HCT116 (cell line): ENCODE measurements at regions not wholly inside any gene's neighbourhood (a gene's known extent, or its start where the extent isn't known, plus 50 kb on each side); places are given as distances from the start of the nearest gene placed in this dataset.

Source experiments
- ATAC-seq: fragments of 200-7000 bp; cut with Tn5 transposase; 2 replicates; pipeline ENCODE4 v1.9.1; 2020; ENCODE audit warnings: mild to moderate bottlenecking, moderate library complexity
- BruUV-seq: library from RNA; stranded (reverse); fragments of 400-500 nt; replicated peaks from 2 replicates; lab custom pipeline; 2021; lab: Mats Ljungman, UMichigan
- CTCF ChIA-PET: fragments of 300-600 bp; sonication (Branson Sonifier 250); formaldehyde crosslinking; loops from one replicate; lab custom pipeline; 2021; ENCODE audit warnings: antibody characterized with exemption; lab: Charles Lee
- POLR2A ChIA-PET: fragments of 300-600, 350-600 bp; sonication (Branson Sonifier 250); formaldehyde crosslinking; loops from one replicate; lab custom pipeline; 2021; ENCODE audit warnings: antibody characterized with exemption; lab: Charles Lee
- RAD21 ChIA-PET, 2 experiments: fragments of 300-600 bp; sonication (Branson Sonifier 250); formaldehyde crosslinking; loops; one replicate each; lab custom pipeline; 2023; ENCODE audit warnings: low total read pairs in 2 of 2; ENCODE audit not compliant: uncharacterized antibody in 2 of 2, unreplicated experiment in 2 of 2, low non-redundant PET in 1 of 2; lab: Charles Lee
- DNase-seq: peaks from one replicate; pipeline ENCODE4 v3.0.0-alpha.2; 2010; ENCODE audit warnings: low read depth, low spot score
- H2AFZ ChIP-seq: fragments of 200-600 bp; shearing (Covaris generic), sonication (generic); 2 replicates; pipeline ENCODE4 v1.6.1; 2017; ENCODE audit warnings: low read depth, mixed run types, mixed read lengths, antibody characterized with exemption, low read length; ENCODE audit not compliant: poor library complexity, severe bottlenecking
- H3K27ac ChIP-seq: 2 replicates; pipeline ENCODE4 v1.5.1; 2012; ENCODE audit warnings: low read depth, low read length
- H3K27me3 ChIP-seq: fragments of 200-600 bp; sonication (generic); 2 replicates; pipeline ENCODE4 v1.6.1; 2016; ENCODE audit warnings: mixed run types, low read length, mixed read lengths; ENCODE audit not compliant: insufficient read depth
- H3K36me3 ChIP-seq, 2 experiments: fragments of 200-500 bp in 1 of 2; fragments of 200-600 bp in 1 of 2; sonication (Bioruptor generic) in 1 of 2; sonication (generic) in 1 of 2; 2 replicates each; pipeline versions ENCODE4 v1.5.1 to v1.6.1; 2014 to 2016; ENCODE audit warnings: low read length in 2 of 2, inconsistent platforms in 1 of 2, mixed read lengths in 1 of 2, mixed run types in 1 of 2; ENCODE audit not compliant: insufficient read depth in 2 of 2, control insufficient read depth in 1 of 2
- H3K4me1 ChIP-seq, 2 experiments: fragments of 200-600 bp in 1 of 2; sonication (generic) in 1 of 2; 2 replicates each; pipeline versions ENCODE4 v1.5.1 to v1.6.1; 2012 to 2017; ENCODE audit warnings: low read length in 2 of 2, inconsistent platforms in 1 of 2, mild to moderate bottlenecking in 1 of 2, mixed read lengths in 1 of 2, mixed run types in 1 of 2, moderate library complexity in 1 of 2; ENCODE audit not compliant: insufficient read depth in 2 of 2, control insufficient read depth in 1 of 2
- H3K4me2 ChIP-seq: fragments of 200-600 bp; sonication (generic); 2 replicates; pipeline ENCODE4 v1.6.1; 2017; ENCODE audit warnings: mixed run types, low read length, mixed read lengths
- H3K4me3 ChIP-seq, 2 experiments: fragments of 200-600 bp in 1 of 2; sonication (generic) in 1 of 2; replicated peaks in 1 of 2; 2 replicates each; pipeline ENCODE4 v1.5.1; 2011 to 2016; ENCODE audit warnings: low read length in 2 of 2, control low read depth in 1 of 2, low read depth in 1 of 2, mild to moderate bottlenecking in 1 of 2, mixed read lengths in 1 of 2, mixed run types in 1 of 2
- H3K79me2 ChIP-seq: fragments of 200-600 bp; sonication (generic); 2 replicates; pipeline ENCODE4 v1.6.1; 2017; ENCODE audit warnings: mild to moderate bottlenecking, mixed run types, low read length, moderate library complexity, mixed read lengths; ENCODE audit not compliant: insufficient read depth
- H3K9ac ChIP-seq: fragments of 200-600 bp; sonication (generic); 2 replicates; pipeline ENCODE4 v1.6.1; 2016; ENCODE audit warnings: low read length, mixed read lengths
- H3K9me2 ChIP-seq: fragments of 200-600 bp; sonication (generic), shearing (Covaris generic); 2 replicates; pipeline ENCODE4 v1.6.1; 2017; ENCODE audit warnings: mixed run types, mild to moderate bottlenecking, moderate library complexity; ENCODE audit not compliant: insufficient read depth
- H3K9me3 ChIP-seq, 2 experiments: fragments of 200-500 bp in 1 of 2; fragments of 200-600 bp in 1 of 2; sonication (Bioruptor generic) in 1 of 2; sonication (generic) in 1 of 2; 2 replicates each; pipeline ENCODE4 v1.6.1; 2014 to 2017; ENCODE audit warnings: low read length in 2 of 2, mixed read lengths in 2 of 2, inconsistent platforms in 1 of 2, low read depth in 1 of 2, mild to moderate bottlenecking in 1 of 2, mixed run types in 1 of 2, moderate library complexity in 1 of 2; ENCODE audit not compliant: control insufficient read depth in 1 of 2, insufficient read depth in 1 of 2
- H4K20me1 ChIP-seq: fragments of 200-600 bp; sonication (generic), shearing (Covaris generic); 2 replicates; pipeline ENCODE4 v1.6.1; 2017; ENCODE audit warnings: mixed run types, mild to moderate bottlenecking, moderate library complexity; ENCODE audit not compliant: insufficient read depth
- CBX3 ChIP-seq: IDR thresholded peaks from 2 replicates; pipeline ENCODE4 v1.6.1; 2012; ENCODE audit warnings: low read depth
- CTCF ChIP-seq, 3 experiments: fragments of 200-600 bp in 1 of 3; sonication (generic) in 1 of 3; IDR thresholded peaks in 2 of 3; conservative IDR thresholded peaks in 1 of 3; 2 replicates each; pipeline ENCODE4 v1.5.1; 2012 to 2017; ENCODE audit warnings: low read depth in 2 of 3, low read length in 2 of 3, antibody characterized with exemption in 1 of 3, borderline replicate concordance in 1 of 3, control low read depth in 1 of 3, mild to moderate bottlenecking in 1 of 3, mixed read lengths in 1 of 3, mixed run types in 1 of 3, moderate library complexity in 1 of 3; ENCODE audit not compliant: insufficient read depth in 1 of 3
- EGR1 ChIP-seq: IDR thresholded peaks from 2 replicates; pipeline ENCODE4 v1.6.1; 2012; ENCODE audit warnings: low read depth
- ELF1 ChIP-seq: IDR thresholded peaks from 2 replicates; pipeline ENCODE4 v1.6.1; 2012; ENCODE audit warnings: low read depth, borderline replicate concordance
- EZH2 ChIP-seq: fragments of 200-600 bp; sonication (generic); IDR thresholded peaks from 2 replicates; pipeline ENCODE4 v1.6.1; 2017; ENCODE audit warnings: antibody characterized with exemption, mixed run types
- EZH2phosphoT487 ChIP-seq: fragments of 200-600 bp; IDR thresholded peaks from 2 replicates; pipeline ENCODE4 v1.6.1; 2018; ENCODE audit warnings: antibody characterized with exemption, borderline replicate concordance
- FOSL1 ChIP-seq: IDR thresholded peaks from 2 replicates; pipeline ENCODE4 v1.6.1; 2012; ENCODE audit warnings: low read depth
- JUND ChIP-seq: IDR thresholded peaks from 2 replicates; pipeline ENCODE4 v1.6.1; 2012
- MAX ChIP-seq: IDR thresholded peaks from 2 replicates; pipeline ENCODE4 v1.6.1; 2012
- POLR2AphosphoS5 ChIP-seq: IDR thresholded peaks from 2 replicates; pipeline ENCODE4 v1.6.1; 2011; ENCODE audit warnings: mild to moderate bottlenecking, low read depth, low read length, moderate library complexity
- RAD21 ChIP-seq: IDR thresholded peaks from 2 replicates; pipeline ENCODE4 v1.6.1; 2012; ENCODE audit warnings: low read depth, mild to moderate bottlenecking
- REST ChIP-seq: IDR thresholded peaks from 2 replicates; pipeline ENCODE4 v1.6.1; 2012; ENCODE audit warnings: low read depth
- SIN3A ChIP-seq: IDR thresholded peaks from 2 replicates; pipeline ENCODE4 v1.6.1; 2012; ENCODE audit warnings: low read depth
- SRF ChIP-seq: IDR thresholded peaks from 2 replicates; pipeline ENCODE4 v1.6.1; 2012; ENCODE audit warnings: low read depth
- TCF7L2 ChIP-seq: IDR thresholded peaks from 2 replicates; pipeline ENCODE4 v1.7.0; 2011; ENCODE audit warnings: borderline replicate concordance, inconsistent platforms; ENCODE audit not compliant: insufficient read depth, insufficient read length; ENCODE audit errors: extremely low read depth
- ZBTB33 ChIP-seq: IDR thresholded peaks from 2 replicates; pipeline ENCODE4 v1.6.1; 2011; ENCODE audit warnings: mild to moderate bottlenecking, low read length, moderate library complexity; ENCODE audit not compliant: insufficient replicate concordance; ENCODE audit errors: extremely low read depth
- ZFX ChIP-seq: fragments of 450-650 bp; IDR thresholded peaks from 2 replicates; pipeline ENCODE4 v1.6.1; 2017
- intact Hi-C: fragments of 100-400 bp; cut with micrococcal nuclease; formaldehyde crosslinking; loops from 2 replicates; pipeline ENCODE4 v1.10.0; 2022
- TF ChIP-seq, protein P1 (sequence below): IDR thresholded peaks from 2 replicates; pipeline ENCODE4 v1.6.1; 2012

- H3K27ac ChIP-seq: no peak overlapping the region
- intact Hi-C loops: loop anchor here (5.0 kb wide), 2 partner anchors 369 to 389 kb away; no protein-coding TSS in a partner anchor
- H3K36me3 ChIP-seq: no peaks in the 10 kb centered on the region
- H2AFZ ChIP-seq: no peak overlapping the region
- no peaks in the 10 kb centered on the region for H3K9me3 ChIP-seq
- H4K20me1 ChIP-seq: no peaks in the 10 kb centered on the region
- no peaks in the 10 kb centered on the region for H3K4me1 ChIP-seq
- ChIA-PET RAD21 (interaction anchor here in 1 of 2 experiments (1.3 kb wide), 1 partner anchor 390 kb away, joined by 3 read pairs; no protein-coding TSS in a partner anchor), POLR2A (no interaction called here), CTCF (interaction anchor here (0.9 kb wide), 1 partner anchor 20 kb away, joined by 5 read pairs; no protein-coding TSS in a partner anchor)
- H3K79me2 ChIP-seq: no peaks in the 10 kb centered on the region
- H3K9me2 ChIP-seq: no peaks in the 10 kb centered on the region
- no TSS peak for BruUV-seq
- H3K9ac ChIP-seq: no peak overlapping the region
- H3K27me3 ChIP-seq: peaks cover 31% of the 10 kb centered on the region
- TF ChIP-seq POLR2AphosphoS5 (no peak), REST (no peak), CBX3 (no peak), ZFX (no peak), JUND (no peak), SIN3A (no peak), SRF (no peak), ZBTB33 (no peak), RAD21 (no peak), EGR1 (no peak), FOSL1 (no peak), TCF7L2 (no peak), MAX (no peak), ELF1 (no peak), EZH2 (no peak), CTCF (IDR thresholded peaks at IDR 0.05 in 2 of 3, conservative IDR thresholded peaks at IDR 0.05 in 1 of 3; ENCODE audit: borderline replicate concordance in 1 of 3, insufficient read depth in 1 of 3, low read depth in 2 of 3, low read length in 2 of 3) (no peak), EZH2phosphoT487 (no peak)
- TF ChIP-seq, protein P1, sequence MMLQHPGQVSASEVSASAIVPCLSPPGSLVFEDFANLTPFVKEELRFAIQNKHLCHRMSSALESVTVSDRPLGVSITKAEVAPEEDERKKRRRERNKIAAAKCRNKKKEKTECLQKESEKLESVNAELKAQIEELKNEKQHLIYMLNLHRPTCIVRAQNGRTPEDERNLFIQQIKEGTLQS: no peak
- ATAC-seq (no peak), DNase-seq (no peak)
- H3K4me2 ChIP-seq: no peak overlapping the region
- H3K4me3 ChIP-seq: no peak overlapping the region
Observed at GRCh38 chr18:35776473-35776872, 194.9 kb downstream of the GALNT1 start.
